Esophagus squamous epithelium (tissue), 4 donors: ENCODE measurements at regions not wholly inside any gene's neighbourhood (a gene's known extent, or its start where the extent isn't known, plus 50 kb on each side); places are given as distances from the start of the nearest gene placed in this dataset.
"Not testable (repeated sequence)": the region's sequence is repeated elsewhere in the genome, so short reads cannot be mapped to it uniquely, and the experiment has no call there.

Experiments used
- CTCF ChIP-seq, 6 experiments: fragments of 450-650 bp in 4 of 6; fragments of 200-600 bp in 2 of 6; sonication (generic) in 2 of 6; IDR thresholded peaks; one replicate each; pipeline ENCODE4 v1.5.1; 2016 to 2019; ENCODE audit warnings: antibody characterized with exemption in 6 of 6, mild to moderate bottlenecking in 4 of 6, moderate library complexity in 4 of 6
- POLR2A ChIP-seq, 4 donors: fragments of 450-650 bp; IDR thresholded peaks; one replicate each; pipeline ENCODE4 v1.6.1; 2017; ENCODE audit warnings: antibody characterized with exemption in 4 of 4, mild to moderate bottlenecking in 4 of 4, moderate library complexity in 3 of 4

DNA sequence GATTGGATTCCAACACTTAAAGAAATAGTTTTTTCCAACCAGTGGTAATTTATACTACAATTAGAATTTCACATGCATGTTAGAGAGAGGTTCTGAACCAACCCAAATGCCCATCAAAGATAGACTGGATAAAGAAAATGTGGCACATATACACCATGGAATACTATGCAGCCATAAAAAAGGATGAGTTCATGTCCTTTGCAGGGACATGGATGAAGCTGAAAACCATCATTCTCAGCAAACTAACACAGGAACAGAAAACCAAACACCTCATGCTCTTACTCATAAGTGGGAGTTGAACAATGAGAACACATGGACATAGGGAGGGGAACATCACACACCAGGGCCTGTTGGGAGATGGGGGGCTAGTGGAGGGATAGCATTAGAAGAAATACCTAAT, 532.2 kb downstream of the EDEM1 start:
- not testable (repeated sequence) for TF ChIP-seq CTCF, POLR2A (IDR thresholded peaks at IDR 0.05)
